ENCODE measurements at regions not wholly inside any gene's neighbourhood (a gene's known extent, or its start where the extent isn't known, plus 50 kb on each side); places are given as distances from the start of the nearest gene placed in this dataset.

- Mint-ChIP-seq H3K27ac (ENCODE audit: unreplicated experiment) (no peak overlapping the region), H3K36me3 (ENCODE audit: unreplicated experiment) (no peaks in the 10 kb centered on the region), H3K4me1 (ENCODE audit: unreplicated experiment) (no peaks in the 10 kb centered on the region), H3K27me3 (ENCODE audit: unreplicated experiment) (no peaks in the 10 kb centered on the region), H3K4me3 (ENCODE audit: unreplicated experiment) (no peak overlapping the region), H3K9me3 (ENCODE audit: unreplicated experiment) (peaks cover 30% of the 10 kb centered on the region)
- no peak for TF ChIP-seq CTCF (IDR thresholded peaks at IDR 0.05)
- DNase-seq (ENCODE audit: extremely low spot score, unreplicated experiment): no peak
Observed at GRCh38 chr2:136611451-136611850, 153.9 kb upstream of the THSD7B start.

GRCh38 chr2:136582628-136583205 lies 182.6 kb upstream of the THSD7B start:
- H3K36me3 Mint-ChIP-seq (ENCODE audit: unreplicated experiment): no peaks in the 10 kb centered on the region
- peaks cover 28% of the 10 kb centered on the region for H3K9me3 Mint-ChIP-seq (ENCODE audit: unreplicated experiment)
- H3K27ac Mint-ChIP-seq (ENCODE audit: unreplicated experiment): no peak overlapping the region
- H3K27me3 Mint-ChIP-seq (ENCODE audit: unreplicated experiment): no peaks in the 10 kb centered on the region
- DNase-seq (ENCODE audit: extremely low spot score, unreplicated experiment): no peak
- no peaks in the 10 kb centered on the region for H3K4me1 Mint-ChIP-seq (ENCODE audit: unreplicated experiment)
- TF ChIP-seq CTCF (IDR thresholded peaks at IDR 0.05): no peak
- H3K4me3 Mint-ChIP-seq (ENCODE audit: unreplicated experiment): no peak overlapping the region

- H3K4me3 Mint-ChIP-seq (ENCODE audit: unreplicated experiment): no peak overlapping the region
- no peaks in the 10 kb centered on the region for H3K9me3 Mint-ChIP-seq (ENCODE audit: unreplicated experiment)
Observed at GRCh38 chr2:136572335-136572734, 193.0 kb upstream of the THSD7B start.

GRCh38 chr2:136557203-136557602 lies 208.1 kb upstream of the THSD7B start:
- H3K27ac Mint-ChIP-seq (ENCODE audit: unreplicated experiment): no peak overlapping the region
- no peaks in the 10 kb centered on the region for H3K27me3 Mint-ChIP-seq (ENCODE audit: unreplicated experiment)
- H3K36me3 Mint-ChIP-seq (ENCODE audit: unreplicated experiment): no peaks in the 10 kb centered on the region
- no peaks in the 10 kb centered on the region for H3K9me3 Mint-ChIP-seq (ENCODE audit: unreplicated experiment)
- no peak for TF ChIP-seq CTCF (IDR thresholded peaks at IDR 0.05)
- H3K4me3 Mint-ChIP-seq (ENCODE audit: unreplicated experiment): no peak overlapping the region
- DNase-seq (ENCODE audit: extremely low spot score, unreplicated experiment): no peak
- no peaks in the 10 kb centered on the region for H3K4me1 Mint-ChIP-seq (ENCODE audit: unreplicated experiment)

More at GRCh38 chr2:136572335-136572734, 193.0 kb upstream of the THSD7B start:
- Mint-ChIP-seq H3K27me3 (ENCODE audit: unreplicated experiment) (no peaks in the 10 kb centered on the region), H3K4me1 (ENCODE audit: unreplicated experiment) (no peaks in the 10 kb centered on the region), H3K36me3 (ENCODE audit: unreplicated experiment) (no peaks in the 10 kb centered on the region), H3K27ac (ENCODE audit: unreplicated experiment) (no peak overlapping the region)
- DNase-seq (ENCODE audit: extremely low spot score, unreplicated experiment): no peak
- no peak for TF ChIP-seq CTCF (IDR thresholded peaks at IDR 0.05)

- Mint-ChIP-seq H3K4me3 (ENCODE audit: unreplicated experiment) (no peak overlapping the region), H3K27me3 (ENCODE audit: unreplicated experiment) (no peaks in the 10 kb centered on the region), H3K36me3 (ENCODE audit: unreplicated experiment) (no peaks in the 10 kb centered on the region), H3K9me3 (ENCODE audit: unreplicated experiment) (no peaks in the 10 kb centered on the region), H3K4me1 (ENCODE audit: unreplicated experiment) (no peaks in the 10 kb centered on the region), H3K27ac (ENCODE audit: unreplicated experiment) (no peak overlapping the region)
- DNase-seq (ENCODE audit: extremely low spot score, unreplicated experiment): no peak
- no peak for TF ChIP-seq CTCF (IDR thresholded peaks at IDR 0.05)
Observed at GRCh38 chr2:136550181-136550580, 215.2 kb upstream of the THSD7B start.
